CD8-positive, alpha-beta memory T cell (primary cell): ENCODE measurements at regions not wholly inside any gene's neighbourhood (a gene's known extent, or its start where the extent isn't known, plus 50 kb on each side); places are given as distances from the start of the nearest gene placed in this dataset.

Experiments used
- CTCF ChIA-PET: fragments of 350-600 bp; sonication (Branson Sonifier 250); formaldehyde crosslinking; loops from one replicate; lab custom pipeline; 2021; ENCODE audit warnings: antibody characterized with exemption; lab: Charles Lee
- POLR2A ChIA-PET: fragments of 350-600 bp; sonication (Branson Sonifier 250); formaldehyde crosslinking; loops from one replicate; lab custom pipeline; 2021; ENCODE audit warnings: antibody characterized with exemption; lab: Charles Lee
- DNase-seq, 5 donors: peaks; one replicate each; pipeline versions ENCODE4 v3.0.0 to v3.0.0-alpha.2; 2020 to 2022; ENCODE audit warnings: mixed read lengths in 1 of 5
- H3K27ac ChIP-seq: one replicate; pipeline ENCODE4 v1.7.0; 2013; ENCODE audit warnings: low read depth, mild to moderate bottlenecking, low read length, moderate library complexity
- H3K27me3 ChIP-seq: 2 replicates; pipeline ENCODE4 v1.7.0; 2013; ENCODE audit warnings: low read length, mild to moderate bottlenecking; ENCODE audit not compliant: insufficient read depth, poor library complexity, severe bottlenecking
- H3K36me3 ChIP-seq: 2 replicates; pipeline ENCODE4 v1.7.0; 2013; ENCODE audit warnings: mild to moderate bottlenecking, low read length, moderate library complexity; ENCODE audit not compliant: insufficient read depth
- H3K4me1 ChIP-seq: 2 replicates; pipeline ENCODE4 v1.7.0; 2013; ENCODE audit warnings: mild to moderate bottlenecking, low read length, moderate library complexity; ENCODE audit not compliant: insufficient read depth
- H3K4me3 ChIP-seq: 2 replicates; pipeline ENCODE4 v1.7.0; 2013; ENCODE audit warnings: mild to moderate bottlenecking, low read length
- H3K9me3 ChIP-seq: 2 replicates; pipeline ENCODE4 v1.7.0; 2013; ENCODE audit warnings: mild to moderate bottlenecking, low read length
- H3K27ac Mint-ChIP-seq, 8 donors: one replicate each; pipeline ENCODE4 v1.8.0; 2020 to 2021; ENCODE audit warnings: mixed read lengths in 8 of 8, mild to moderate bottlenecking in 6 of 8, inconsistent platforms in 3 of 8, moderate library complexity in 3 of 8
- H3K27me3 Mint-ChIP-seq, 2 donors: one replicate each; pipeline ENCODE4 v1.8.0; 2020 to 2021; ENCODE audit warnings: mixed read lengths in 2 of 2, mild to moderate bottlenecking in 1 of 2, moderate library complexity in 1 of 2
- H3K36me3 Mint-ChIP-seq, 3 donors: one replicate each; pipeline ENCODE4 v1.8.0; 2020 to 2021; ENCODE audit warnings: mixed read lengths in 3 of 3, inconsistent platforms in 1 of 3, mild to moderate bottlenecking in 1 of 3
- H3K4me1 Mint-ChIP-seq, 3 donors: one replicate each; pipeline ENCODE4 v1.8.0; 2020 to 2021; ENCODE audit warnings: mixed read lengths in 3 of 3, inconsistent platforms in 1 of 3, mild to moderate bottlenecking in 1 of 3
- H3K4me3 Mint-ChIP-seq, 7 donors: one replicate each; pipeline ENCODE4 v1.8.0; 2020 to 2021; ENCODE audit warnings: mixed read lengths in 7 of 7, mild to moderate bottlenecking in 6 of 7, moderate library complexity in 4 of 7, inconsistent platforms in 2 of 7
- H3K9me3 Mint-ChIP-seq, 5 donors: one replicate each; pipeline ENCODE4 v1.8.0; 2020 to 2022; ENCODE audit warnings: mixed read lengths in 5 of 5, mild to moderate bottlenecking in 3 of 5, moderate library complexity in 2 of 5, inconsistent platforms in 1 of 5

DNA sequence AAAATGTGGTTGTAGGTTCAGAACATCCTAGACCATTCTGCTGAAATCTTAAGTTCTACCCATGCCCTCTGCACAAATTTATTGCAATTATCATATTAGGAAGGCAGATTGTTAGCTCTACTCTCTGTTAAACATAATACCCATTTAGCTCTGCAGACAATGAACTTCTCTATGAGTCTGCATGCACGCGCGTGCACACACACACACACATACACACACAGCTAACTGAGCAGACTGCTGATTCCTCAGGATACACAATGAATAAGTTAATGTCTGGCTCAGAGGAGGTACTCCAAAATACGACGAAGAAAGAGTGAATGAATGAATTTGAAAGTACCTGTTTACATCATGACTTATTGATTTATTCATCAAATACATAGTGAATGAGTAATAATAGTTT is 276.2 kb upstream of the SORCS1 start:
- Histone ChIP-seq H3K4me1 (no peaks in the 10 kb centered on the region), H3K9me3 (no peaks in the 10 kb centered on the region), H3K36me3 (no peaks in the 10 kb centered on the region), H3K27ac (no peak overlapping the region), H3K27me3 (no peaks in the 10 kb centered on the region), H3K4me3 (no peak overlapping the region)
- H3K36me3 Mint-ChIP-seq = no peaks in the 10 kb centered on the region
- ChIA-PET CTCF (no interaction called here), POLR2A (no interaction called here)
- H3K4me3 Mint-ChIP-seq = no peak overlapping the region
- H3K27me3 Mint-ChIP-seq = no peaks in the 10 kb centered on the region
- H3K9me3 Mint-ChIP-seq = peaks cover 3 to 30% (median 14%) of the 10 kb centered on the region in 5 donors
- no peaks in the 10 kb centered on the region for H3K4me1 Mint-ChIP-seq
- H3K27ac Mint-ChIP-seq = no peak overlapping the region
- no peak for DNase-seq

DNA sequence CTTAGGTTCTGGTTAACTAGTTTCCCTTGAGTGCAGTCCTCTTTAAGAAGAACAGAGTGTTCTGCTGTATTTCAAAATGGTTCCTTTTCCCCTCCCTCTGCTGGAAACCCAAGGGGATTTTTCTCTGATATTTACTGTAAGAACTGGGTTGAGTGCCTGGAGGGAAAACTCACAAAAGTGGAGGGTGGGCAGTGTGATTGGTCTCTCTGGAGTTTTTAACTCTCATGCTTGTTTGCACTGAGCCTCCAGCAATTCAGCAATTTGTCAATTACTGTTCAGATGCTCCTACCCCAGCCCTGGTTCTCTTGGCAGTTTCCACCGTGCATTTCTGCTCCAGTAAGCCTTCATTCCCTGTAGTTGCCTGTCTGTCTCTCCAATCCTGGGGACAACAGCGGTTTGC is 273.4 kb upstream of the SORCS1 start:
- Histone ChIP-seq H3K36me3 (no peaks in the 10 kb centered on the region), H3K4me3 (no peak overlapping the region), H3K27me3 (no peaks in the 10 kb centered on the region), H3K4me1 (no peaks in the 10 kb centered on the region), H3K9me3 (no peaks in the 10 kb centered on the region), H3K27ac (no peak overlapping the region)
- peaks cover 5 to 22% (median 7%) of the 10 kb centered on the region in 5 donors for H3K9me3 Mint-ChIP-seq
- POLR2A ChIA-PET = no interaction called here
- H3K4me3 Mint-ChIP-seq = no peak overlapping the region
- no peaks in the 10 kb centered on the region for H3K36me3 Mint-ChIP-seq
- no peaks in the 10 kb centered on the region for H3K27me3 Mint-ChIP-seq
- no peak for DNase-seq
- CTCF ChIA-PET = no interaction called here
- H3K4me1 Mint-ChIP-seq = no peaks in the 10 kb centered on the region
- H3K27ac Mint-ChIP-seq = peak overlapping the region in 1 of 8 donors; percentile 29

DNA sequence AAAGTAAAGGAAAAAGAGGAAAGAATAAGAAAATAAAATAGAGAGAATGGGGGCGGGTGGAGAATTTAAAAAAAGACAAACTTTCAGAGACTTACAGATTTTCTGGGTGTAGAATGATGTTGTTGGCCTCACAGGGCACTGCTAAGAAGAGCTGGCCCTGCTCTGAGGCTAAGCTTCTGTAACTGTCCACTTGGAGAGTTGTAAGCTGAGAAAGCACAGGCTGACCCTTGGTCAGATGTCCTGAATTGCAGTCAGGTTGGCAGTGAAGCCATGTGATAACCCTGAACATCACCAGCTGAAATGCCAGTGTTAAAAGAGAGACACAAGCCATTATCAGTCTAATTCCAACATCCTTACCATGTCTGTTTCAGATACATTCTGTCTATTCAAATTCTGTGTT is 272.1 kb upstream of the SORCS1 start:
- H3K27ac ChIP-seq = no peak overlapping the region
- H3K36me3 ChIP-seq = no peaks in the 10 kb centered on the region
- no peaks in the 10 kb centered on the region for H3K9me3 ChIP-seq
- Mint-ChIP-seq H3K27ac (no peak overlapping the region), H3K4me3 (no peak overlapping the region), H3K27me3 (no peaks in the 10 kb centered on the region), H3K36me3 (no peaks in the 10 kb centered on the region), H3K9me3 (peaks cover 6 to 21% (median 10%) of the 10 kb centered on the region in 5 donors), H3K4me1 (no peaks in the 10 kb centered on the region)
- no peaks in the 10 kb centered on the region for H3K4me1 ChIP-seq
- POLR2A ChIA-PET = no interaction called here
- DNase-seq = no peak
- CTCF ChIA-PET = no interaction called here
- no peaks in the 10 kb centered on the region for H3K27me3 ChIP-seq
- no peak overlapping the region for H3K4me3 ChIP-seq

DNA sequence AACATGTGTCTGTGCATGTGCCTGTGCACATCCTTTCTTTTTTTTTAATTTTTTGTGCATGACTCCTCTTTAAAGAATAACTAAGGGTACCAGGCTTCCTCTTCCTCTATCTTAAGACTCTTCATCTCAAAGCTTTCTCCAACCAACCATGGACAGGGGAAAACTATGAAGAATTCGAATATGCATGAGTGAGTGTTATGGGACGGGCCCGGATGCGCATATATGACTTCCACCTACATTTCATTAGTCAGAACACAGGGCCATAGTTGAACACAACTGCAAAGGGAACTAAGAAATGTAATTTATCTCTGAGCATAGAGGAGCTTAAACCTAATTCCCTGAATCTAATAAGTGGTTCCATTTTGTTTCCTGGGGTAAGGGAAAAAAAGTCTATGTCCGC is 270.3 kb upstream of the SORCS1 start:
- Mint-ChIP-seq H3K4me3 (no peak overlapping the region), H3K9me3 (peaks cover 2 to 18% (median 10%) of the 10 kb centered on the region in 5 donors), H3K36me3 (no peaks in the 10 kb centered on the region), H3K4me1 (no peaks in the 10 kb centered on the region), H3K27ac (no peak overlapping the region), H3K27me3 (no peaks in the 10 kb centered on the region)
- H3K4me1 ChIP-seq = no peaks in the 10 kb centered on the region
- ChIA-PET POLR2A (no interaction called here), CTCF (no interaction called here)
- H3K36me3 ChIP-seq = no peaks in the 10 kb centered on the region
- H3K27ac ChIP-seq = no peak overlapping the region
- H3K27me3 ChIP-seq = no peaks in the 10 kb centered on the region
- no peaks in the 10 kb centered on the region for H3K9me3 ChIP-seq
- H3K4me3 ChIP-seq = no peak overlapping the region
- no peak for DNase-seq

DNA sequence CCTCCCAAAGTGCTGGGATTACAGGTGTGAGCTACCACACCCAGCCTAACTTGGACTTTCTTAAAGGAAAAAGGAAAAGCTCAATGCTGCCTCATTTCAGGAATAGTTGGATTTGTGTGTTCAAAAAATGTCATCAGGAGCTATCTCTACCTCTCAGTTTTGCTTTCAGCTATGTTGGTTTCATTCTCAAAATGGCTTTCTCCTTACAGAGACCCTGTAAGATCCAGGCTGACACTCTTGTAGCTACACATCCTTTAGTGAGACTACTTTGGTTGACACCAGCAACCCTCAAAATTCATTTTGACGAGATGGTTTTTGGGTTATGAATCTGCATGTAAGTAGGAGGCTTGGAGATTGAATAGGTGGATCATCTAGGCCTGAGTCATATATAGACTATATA is 269.7 kb upstream of the SORCS1 start:
- no peak overlapping the region for H3K27ac Mint-ChIP-seq
- no peaks in the 10 kb centered on the region for H3K27me3 Mint-ChIP-seq
- Histone ChIP-seq H3K27ac (no peak overlapping the region), H3K36me3 (no peaks in the 10 kb centered on the region), H3K27me3 (no peaks in the 10 kb centered on the region), H3K9me3 (no peaks in the 10 kb centered on the region), H3K4me3 (no peak overlapping the region), H3K4me1 (no peaks in the 10 kb centered on the region)
- H3K9me3 Mint-ChIP-seq = peaks cover 6 to 18% (median 11%) of the 10 kb centered on the region in 5 donors
- H3K36me3 Mint-ChIP-seq = no peaks in the 10 kb centered on the region
- no peak overlapping the region for H3K4me3 Mint-ChIP-seq
- CTCF ChIA-PET = no interaction called here
- H3K4me1 Mint-ChIP-seq = no peaks in the 10 kb centered on the region
- DNase-seq = no peak
- POLR2A ChIA-PET = no interaction called here

DNA sequence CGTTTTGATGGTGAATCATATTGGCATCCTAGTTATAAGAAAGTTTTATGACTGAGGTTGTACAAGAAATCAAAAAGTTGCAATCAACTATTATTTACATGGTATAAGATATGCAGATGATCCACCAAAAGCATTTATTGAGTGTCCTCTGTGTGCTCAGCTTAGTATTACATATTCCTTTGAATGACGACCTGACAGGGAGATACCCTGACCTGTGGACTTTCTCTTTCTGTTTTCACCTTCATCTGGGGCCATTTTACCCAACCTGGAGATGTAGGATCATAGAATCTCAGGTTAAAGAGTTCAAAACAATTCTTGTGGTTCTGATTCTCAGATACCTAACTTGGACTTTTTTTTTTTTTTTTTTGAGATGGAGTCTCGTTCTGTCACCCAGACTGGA is 269.1 kb upstream of the SORCS1 start:
- Mint-ChIP-seq H3K27me3 (no peaks in the 10 kb centered on the region), H3K27ac (no peak overlapping the region), H3K4me3 (no peak overlapping the region), H3K9me3 (peaks cover 6 to 18% (median 11%) of the 10 kb centered on the region in 5 donors), H3K36me3 (no peaks in the 10 kb centered on the region), H3K4me1 (no peaks in the 10 kb centered on the region)
- Histone ChIP-seq H3K4me1 (no peaks in the 10 kb centered on the region), H3K27me3 (no peaks in the 10 kb centered on the region), H3K36me3 (no peaks in the 10 kb centered on the region), H3K9me3 (no peaks in the 10 kb centered on the region), H3K4me3 (no peak overlapping the region), H3K27ac (no peak overlapping the region)
- ChIA-PET CTCF (no interaction called here), POLR2A (no interaction called here)
- no peak for DNase-seq

DNA sequence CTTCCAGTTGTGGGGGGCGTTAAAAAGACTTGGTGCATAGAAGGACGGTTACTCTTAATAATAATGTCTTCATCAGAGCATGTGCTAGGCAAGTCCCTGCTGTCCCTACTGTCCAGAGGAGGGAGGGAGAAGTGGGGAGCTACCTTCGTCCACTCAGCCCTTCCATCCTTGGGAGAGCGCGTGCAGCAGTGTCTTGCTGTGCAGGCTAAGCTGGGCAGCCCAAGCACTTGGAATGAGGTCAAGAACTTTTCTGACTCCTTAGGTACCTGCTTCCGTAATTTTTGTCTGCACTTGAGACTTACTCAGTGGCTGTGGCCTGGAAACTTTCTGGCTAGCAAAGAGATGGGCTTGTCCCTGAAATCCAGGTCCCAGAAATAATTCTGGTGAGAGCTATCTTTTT is 265.9 kb upstream of the SORCS1 start:
- no peak overlapping the region for H3K27ac Mint-ChIP-seq
- H3K4me3 Mint-ChIP-seq = no peak overlapping the region
- no peak for DNase-seq
- Histone ChIP-seq H3K27ac (no peak overlapping the region), H3K9me3 (no peaks in the 10 kb centered on the region), H3K27me3 (no peaks in the 10 kb centered on the region), H3K4me1 (no peaks in the 10 kb centered on the region), H3K36me3 (no peaks in the 10 kb centered on the region), H3K4me3 (no peak overlapping the region)
- ChIA-PET POLR2A (no interaction called here), CTCF (no interaction called here)
- no peaks in the 10 kb centered on the region for H3K27me3 Mint-ChIP-seq
- no peaks in the 10 kb centered on the region for H3K4me1 Mint-ChIP-seq
- H3K36me3 Mint-ChIP-seq = peaks cover 0 to 1% (median 0%) of the 10 kb centered on the region in 3 donors
- H3K9me3 Mint-ChIP-seq = peaks cover 2 to 19% (median 9%) of the 10 kb centered on the region in 5 donors

DNA sequence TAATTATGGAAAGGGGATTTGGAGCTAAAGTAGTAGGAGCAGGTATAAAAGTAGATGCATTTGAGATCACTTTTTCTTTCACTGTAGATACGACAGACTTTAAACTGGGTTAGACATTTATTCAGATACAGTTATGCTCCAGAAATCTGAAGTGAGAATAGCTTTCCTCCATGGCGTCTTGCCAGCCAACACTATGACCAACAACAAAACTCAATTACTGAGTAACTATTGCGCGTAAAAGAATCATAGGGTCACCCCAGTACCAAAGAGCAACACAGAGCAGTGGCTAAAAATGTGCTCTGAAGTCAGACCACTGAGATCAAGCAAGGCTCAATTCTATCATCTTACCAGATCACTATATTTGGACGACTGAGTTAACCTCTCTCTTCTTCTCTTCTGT is 262.5 kb upstream of the SORCS1 start:
- Mint-ChIP-seq H3K36me3 (peaks cover 0 to 1% (median 0%) of the 10 kb centered on the region in 3 donors), H3K4me1 (no peaks in the 10 kb centered on the region), H3K4me3 (no peak overlapping the region), H3K27ac (no peak overlapping the region), H3K27me3 (no peaks in the 10 kb centered on the region), H3K9me3 (peaks cover 7 to 29% (median 10%) of the 10 kb centered on the region in 5 donors)
- H3K27me3 ChIP-seq = no peaks in the 10 kb centered on the region
- no peaks in the 10 kb centered on the region for H3K36me3 ChIP-seq
- no peak overlapping the region for H3K27ac ChIP-seq
- no peak for DNase-seq
- CTCF ChIA-PET = no interaction called here
- POLR2A ChIA-PET = no interaction called here
- no peaks in the 10 kb centered on the region for H3K9me3 ChIP-seq
- H3K4me3 ChIP-seq = no peak overlapping the region
- no peaks in the 10 kb centered on the region for H3K4me1 ChIP-seq
